ENCODE measurements at regions not wholly inside any gene's neighbourhood (a gene's known extent, or its start where the extent isn't known, plus 50 kb on each side); places are given as distances from the start of the nearest gene placed in this dataset.

DNA sequence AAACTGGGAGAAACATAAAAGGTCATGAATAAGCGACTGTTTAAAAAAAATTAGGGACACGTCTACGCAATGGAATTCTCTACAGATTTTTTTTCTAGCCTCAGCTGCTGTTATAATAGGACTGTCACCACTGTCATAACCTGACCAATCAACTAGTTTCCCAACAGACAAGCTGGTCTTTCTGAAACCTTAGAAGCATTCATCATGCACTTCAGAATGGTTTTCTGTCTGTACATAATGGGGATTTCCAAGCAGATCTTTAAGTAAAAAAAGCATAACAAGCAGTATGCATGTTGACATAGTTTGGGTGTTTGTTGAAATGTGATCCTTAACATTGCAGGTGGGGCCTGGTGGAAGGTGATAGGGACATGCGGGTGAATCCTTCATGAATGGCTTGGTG, 58.3 kb upstream of the SEMA6A start:
- H3K36me3 ChIP-seq, result no peaks in the 10 kb centered on the region
- H3K4me3 ChIP-seq, result no peak overlapping the region
- H3K27ac ChIP-seq, result no peak overlapping the region
- peaks cover 20% of the 10 kb centered on the region for H3K4me1 ChIP-seq (replicated peaks)
- peak in 1 of 2 experiments; percentile 60 for DNase-seq (ENCODE audit: low read depth in 1 of 2, low spot score in 2 of 2)
- no peaks in the 10 kb centered on the region for H3K9me3 ChIP-seq (replicated peaks)
- H3K27me3 ChIP-seq (replicated peaks), result no peaks in the 10 kb centered on the region

DNA sequence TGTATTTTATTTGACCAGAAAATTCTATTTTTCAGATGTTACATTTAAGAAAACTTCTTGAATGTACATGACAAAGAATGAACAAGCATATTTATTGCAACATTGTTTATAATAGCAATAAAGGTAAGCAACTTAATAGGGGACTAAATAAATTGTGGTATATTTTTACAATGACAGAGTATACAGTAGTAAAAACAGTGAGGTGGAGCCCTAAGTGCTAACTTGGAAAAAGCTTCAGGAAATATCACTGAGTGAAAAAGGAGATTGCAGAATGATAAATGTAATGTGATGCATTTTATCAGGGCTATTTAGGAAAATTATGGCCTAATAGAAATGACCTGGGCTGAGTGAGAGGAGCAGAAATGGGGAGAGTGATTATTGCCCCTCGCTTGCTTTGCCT, 56.5 kb upstream of the SEMA6A start:
- H3K4me1 ChIP-seq (replicated peaks), result peaks cover 27% of the 10 kb centered on the region
- no peak for DNase-seq (ENCODE audit: low read depth in 1 of 2, low spot score in 2 of 2)
- H3K9me3 ChIP-seq (replicated peaks), result no peaks in the 10 kb centered on the region
- no peak overlapping the region for H3K27ac ChIP-seq
- no peaks in the 10 kb centered on the region for H3K27me3 ChIP-seq (replicated peaks)
- no peak overlapping the region for H3K4me3 ChIP-seq
- no peaks in the 10 kb centered on the region for H3K36me3 ChIP-seq

DNA sequence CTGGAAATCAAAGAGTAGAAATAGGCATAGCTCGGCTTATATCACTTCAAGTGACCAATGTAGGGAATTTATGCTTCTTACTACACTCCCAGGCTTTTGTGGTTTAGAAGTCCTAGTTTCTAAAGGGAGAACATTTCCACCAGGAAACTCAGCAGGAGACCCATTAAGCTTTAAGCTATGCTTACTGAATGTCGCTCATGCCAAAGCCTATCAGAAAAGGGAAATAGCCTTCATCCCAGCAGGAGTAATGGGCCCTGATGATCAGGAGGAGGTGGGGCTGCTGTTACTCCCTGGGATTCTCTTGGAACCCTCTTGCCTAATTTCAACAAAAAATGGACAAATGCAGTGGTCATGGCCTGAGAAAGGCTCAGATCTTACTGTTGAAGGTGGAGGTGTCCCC, 54.5 kb upstream of the SEMA6A start:
- Histone ChIP-seq H3K9me3 (replicated peaks) (no peaks in the 10 kb centered on the region), H3K27me3 (replicated peaks) (no peaks in the 10 kb centered on the region), H3K4me3 (no peak overlapping the region), H3K4me1 (replicated peaks) (peaks cover 33% of the 10 kb centered on the region), H3K36me3 (no peaks in the 10 kb centered on the region), H3K27ac (no peak overlapping the region)
- no peak for DNase-seq (ENCODE audit: low read depth in 1 of 2, low spot score in 2 of 2)

DNA sequence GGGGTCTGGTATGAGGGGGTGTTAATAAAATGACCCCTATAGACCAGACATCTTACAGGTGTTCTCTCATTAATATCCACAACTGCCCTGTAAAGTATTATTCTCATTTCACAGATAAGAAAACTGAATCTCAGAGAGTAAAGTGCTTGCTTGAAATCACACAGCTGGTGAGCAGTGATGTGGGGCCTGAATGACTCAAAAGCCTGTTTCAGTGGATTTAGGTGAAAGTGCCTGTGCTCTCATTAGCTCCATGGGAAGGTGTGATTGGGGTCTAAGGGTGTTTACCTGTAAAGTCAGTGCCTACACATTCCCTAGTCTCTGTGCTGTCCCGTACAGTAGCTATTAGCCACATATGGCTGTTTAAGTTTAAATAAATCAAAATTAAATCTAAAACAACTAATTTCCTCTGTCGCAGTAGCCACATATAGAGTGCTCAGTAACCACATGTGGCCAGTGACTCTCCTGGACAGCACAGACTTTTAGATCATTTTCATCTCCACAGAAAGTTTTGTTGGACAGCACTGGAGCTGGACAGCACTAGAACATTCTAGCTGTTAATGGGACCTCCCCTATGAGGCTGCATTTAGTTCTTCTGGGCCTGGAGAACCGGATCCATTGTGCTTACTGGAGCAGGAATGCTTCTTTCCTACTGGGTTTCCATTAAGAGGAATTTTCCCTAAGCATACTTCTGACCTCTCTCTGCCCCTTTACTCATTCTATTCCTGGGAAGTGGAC, 52.5 kb upstream of the SEMA6A start:
- Histone ChIP-seq H3K9me3 (replicated peaks) (no peaks in the 10 kb centered on the region), H3K27ac (no peak overlapping the region), H3K36me3 (no peaks in the 10 kb centered on the region), H3K4me1 (replicated peaks) (peaks cover 36% of the 10 kb centered on the region), H3K27me3 (replicated peaks) (no peaks in the 10 kb centered on the region), H3K4me3 (no peak overlapping the region)
- DNase-seq (ENCODE audit: low read depth in 1 of 2, low spot score in 2 of 2), result no peak

DNA sequence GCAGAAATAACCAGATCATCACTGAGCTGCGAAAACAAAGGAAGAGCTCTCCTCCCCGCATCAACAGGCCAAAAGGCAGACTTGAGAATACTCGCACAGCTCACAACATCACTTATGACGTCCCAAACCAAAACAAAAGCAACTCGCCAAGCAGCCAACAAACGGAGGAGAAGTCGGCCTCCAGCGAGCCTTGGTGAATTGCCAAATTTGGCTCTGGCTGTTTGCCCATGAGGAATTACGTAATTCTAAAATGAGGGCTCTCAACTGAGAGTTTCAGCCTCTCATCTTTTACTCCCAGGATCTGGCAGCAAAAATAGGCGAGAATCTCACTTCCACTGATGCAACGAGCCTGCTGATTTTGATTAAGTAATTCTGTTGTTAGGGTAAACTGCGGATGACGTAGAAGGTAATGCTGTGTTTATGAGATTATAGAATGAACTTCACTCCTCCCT, 51.7 kb upstream of the SEMA6A start:
- Histone ChIP-seq H3K4me1 (replicated peaks) (peaks cover 42% of the 10 kb centered on the region), H3K4me3 (no peak overlapping the region), H3K27me3 (replicated peaks) (no peaks in the 10 kb centered on the region), H3K27ac (peak overlapping the region; percentile 39), H3K36me3 (no peaks in the 10 kb centered on the region), H3K9me3 (replicated peaks) (no peaks in the 10 kb centered on the region)
- peak; percentile 80 to 85 for DNase-seq (ENCODE audit: low read depth in 1 of 2, low spot score in 2 of 2)

Data from SJSA1 (cell line).